COLO668 (cell line): ENCODE measurements at regions not wholly inside any gene's neighbourhood (a gene's known extent, or its start where the extent isn't known, plus 50 kb on each side); places are given as distances from the start of the nearest gene placed in this dataset.

Experiments
- DNase-seq: peaks from one replicate; lab custom pipeline; 2025; ENCODE audit not compliant: unreplicated experiment; lab: John Stamatoyannopoulos, UW

- no peak for DNase-seq
These were observed 571.9 kb downstream of the METTL4 start for GRCh38 chr18:1999387-1999786.

- no peak for DNase-seq
These were observed 569.2 kb downstream of the METTL4 start for GRCh38 chr18:2002151-2002550.

GRCh38 chr18:2002604-2003003 lies 568.7 kb downstream of the METTL4 start:
- no peak for DNase-seq

- no peak for DNase-seq
These were observed 561.2 kb downstream of the METTL4 start for GRCh38 chr18:2009942-2010697.

- DNase-seq, result no peak
These were observed 544.3 kb downstream of the METTL4 start for GRCh38 chr18:2027016-2027415.

- DNase-seq, result no peak
These were observed 543.5 kb downstream of the METTL4 start for GRCh38 chr18:2027756-2028155.

- DNase-seq, result no peak
These were observed 542.3 kb downstream of the METTL4 start for GRCh38 chr18:2028986-2029385.

- DNase-seq, result no peak
These were observed 540.7 kb downstream of the METTL4 start for GRCh38 chr18:2030647-2031046.

GRCh38 chr18:2032036-2032435 lies 539.3 kb downstream of the METTL4 start:
- no peak for DNase-seq

GRCh38 chr18:2035056-2035455 lies 536.2 kb downstream of the METTL4 start:
- no peak for DNase-seq

GRCh38 chr18:2036086-2036485 lies 535.2 kb downstream of the METTL4 start:
- no peak for DNase-seq

- DNase-seq, result no peak
These were observed 531.0 kb downstream of the METTL4 start for GRCh38 chr18:2040279-2040678.

- no peak for DNase-seq
These were observed 521.3 kb downstream of the METTL4 start for GRCh38 chr18:2049986-2050385.

- DNase-seq, result no peak
These were observed 520.6 kb downstream of the METTL4 start for GRCh38 chr18:2050702-2051201.

GRCh38 chr18:2053490-2054089 lies 517.7 kb downstream of the METTL4 start:
- no peak for DNase-seq

GRCh38 chr18:2059336-2059735 lies 512.0 kb downstream of the METTL4 start:
- DNase-seq, result no peak

GRCh38 chr18:2060086-2060485 lies 511.2 kb downstream of the METTL4 start:
- DNase-seq, result no peak

- peak; percentile 95 for DNase-seq
These were observed 500.7 kb downstream of the METTL4 start for GRCh38 chr18:2070631-2071030.

GRCh38 chr18:2075499-2075898 lies 495.8 kb downstream of the METTL4 start:
- DNase-seq, result no peak

- no peak for DNase-seq
These were observed 488.6 kb downstream of the METTL4 start for GRCh38 chr18:2082676-2083075.

GRCh38 chr18:2083691-2084090 lies 487.6 kb downstream of the METTL4 start:
- peak; percentile 46 for DNase-seq

- no peak for DNase-seq
These were observed 484.9 kb downstream of the METTL4 start for GRCh38 chr18:2086439-2086838.
